ENCODE measurements at regions not wholly inside any gene's neighbourhood (a gene's known extent, or its start where the extent isn't known, plus 50 kb on each side); places are given as distances from the start of the nearest gene placed in this dataset.
"Not testable (repeated sequence)": the region's sequence is repeated elsewhere in the genome, so short reads cannot be mapped to it uniquely, and the experiment has no call there.

DNA sequence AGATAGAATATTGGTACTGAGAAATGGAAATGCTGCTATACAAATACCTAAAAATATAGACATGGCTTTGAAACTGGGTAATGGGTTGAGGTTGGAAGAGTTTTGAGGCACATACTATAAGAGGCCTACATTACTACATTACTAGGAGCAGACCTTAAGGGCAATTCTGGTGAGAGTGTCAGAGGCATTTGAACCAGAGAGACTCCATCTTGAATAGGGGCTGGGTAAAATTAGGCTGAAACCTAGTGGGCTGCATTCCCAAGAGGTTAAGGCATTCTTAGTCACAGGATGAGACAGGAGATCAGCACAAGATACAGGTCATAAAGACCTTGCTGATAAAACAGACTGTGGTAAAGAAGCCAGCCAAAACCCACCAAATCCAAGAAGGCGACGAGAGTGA is 104.6 kb upstream of the ADRA1B start:
- TF ChIP-seq GATA1 (IDR thresholded peaks at IDR 0.05; ENCODE audit: low read depth, low read length) = no peak
- TF ChIP-seq POLR2A (IDR thresholded peaks at IDR 0.05; ENCODE audit: low read length) = no peak
- no peak for DNase-seq

DNA sequence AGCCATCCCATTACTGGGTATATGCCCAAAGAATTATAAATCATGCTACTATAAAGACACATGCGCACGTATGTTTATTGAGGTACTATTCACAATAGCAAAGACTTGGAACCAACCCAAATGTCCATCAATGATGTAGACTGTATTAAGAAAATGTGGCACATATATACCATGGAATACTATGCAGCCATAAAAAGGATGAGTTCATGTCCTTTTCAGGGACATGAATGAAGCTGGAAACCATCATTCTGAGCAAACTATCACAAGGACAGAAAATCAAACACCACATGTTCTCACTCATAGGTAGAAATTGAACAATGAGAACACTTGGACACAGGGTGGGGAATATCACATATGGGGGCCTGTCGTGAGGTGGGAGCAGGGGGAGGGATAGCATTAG is 103.5 kb upstream of the ADRA1B start:
- not testable (repeated sequence) for DNase-seq

DNA sequence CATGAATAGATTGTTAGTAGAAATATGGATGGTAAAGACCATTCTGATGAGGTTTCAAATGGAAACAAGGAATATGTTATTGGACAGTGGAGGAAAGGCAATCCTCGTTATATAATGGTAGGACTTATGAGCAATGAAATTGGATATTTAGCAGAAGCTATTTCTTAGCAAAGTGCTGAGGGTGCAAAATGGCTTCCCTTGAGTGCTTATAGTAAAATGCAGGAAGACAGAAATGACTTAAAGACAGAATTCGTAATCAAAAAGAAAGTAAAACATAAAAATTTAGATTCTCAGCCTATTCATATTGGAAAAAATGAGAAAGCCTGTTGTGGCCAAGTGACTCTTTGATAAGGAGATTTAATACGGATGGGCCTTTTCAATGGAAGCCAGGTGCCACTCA is 102.1 kb upstream of the ADRA1B start:
- TF ChIP-seq GATA1 (IDR thresholded peaks at IDR 0.05; ENCODE audit: low read depth, low read length) = no peak
- no peak for DNase-seq

DNA sequence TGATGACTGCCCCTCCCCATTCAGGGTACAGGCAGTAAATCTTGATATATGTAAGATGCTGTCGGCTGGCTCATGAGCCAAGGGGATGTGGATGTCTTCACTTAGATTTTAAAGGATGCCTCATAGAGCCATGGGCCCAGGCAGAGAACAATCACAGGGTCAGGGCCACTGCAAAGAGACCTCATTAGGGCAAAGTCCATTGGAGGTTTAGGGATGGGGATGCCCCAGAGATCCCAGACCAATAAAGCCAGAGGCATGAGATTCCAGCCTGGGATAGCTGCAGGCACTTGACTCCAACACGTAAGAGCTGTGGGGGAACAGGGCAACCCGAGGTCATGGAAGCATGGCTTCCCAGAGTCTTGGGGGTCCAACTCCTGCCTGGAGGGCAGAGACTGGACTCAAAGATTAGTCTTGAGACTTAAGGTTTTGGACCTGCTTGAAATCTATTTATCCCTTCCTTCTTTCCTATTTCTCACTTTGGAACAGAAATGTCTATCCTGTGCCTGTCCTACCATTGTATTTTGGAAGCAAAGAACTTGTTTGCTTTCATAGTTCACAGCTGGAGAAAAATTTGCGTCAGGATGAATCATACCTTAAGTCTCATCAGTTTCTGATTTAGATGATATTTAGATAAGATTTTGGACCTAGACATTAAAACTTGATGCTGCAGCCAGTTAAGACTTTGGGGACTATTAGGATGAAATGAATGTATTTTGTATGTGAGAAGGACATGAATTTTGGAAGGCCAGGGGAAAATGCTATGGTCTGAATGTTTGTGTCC is 101.3 kb upstream of the ADRA1B start:
- DNase-seq = no peak
- no peak for TF ChIP-seq GATA1 (IDR thresholded peaks at IDR 0.05; ENCODE audit: low read depth, low read length)
- TF ChIP-seq POLR2A (IDR thresholded peaks at IDR 0.05; ENCODE audit: low read length) = no peak

DNA sequence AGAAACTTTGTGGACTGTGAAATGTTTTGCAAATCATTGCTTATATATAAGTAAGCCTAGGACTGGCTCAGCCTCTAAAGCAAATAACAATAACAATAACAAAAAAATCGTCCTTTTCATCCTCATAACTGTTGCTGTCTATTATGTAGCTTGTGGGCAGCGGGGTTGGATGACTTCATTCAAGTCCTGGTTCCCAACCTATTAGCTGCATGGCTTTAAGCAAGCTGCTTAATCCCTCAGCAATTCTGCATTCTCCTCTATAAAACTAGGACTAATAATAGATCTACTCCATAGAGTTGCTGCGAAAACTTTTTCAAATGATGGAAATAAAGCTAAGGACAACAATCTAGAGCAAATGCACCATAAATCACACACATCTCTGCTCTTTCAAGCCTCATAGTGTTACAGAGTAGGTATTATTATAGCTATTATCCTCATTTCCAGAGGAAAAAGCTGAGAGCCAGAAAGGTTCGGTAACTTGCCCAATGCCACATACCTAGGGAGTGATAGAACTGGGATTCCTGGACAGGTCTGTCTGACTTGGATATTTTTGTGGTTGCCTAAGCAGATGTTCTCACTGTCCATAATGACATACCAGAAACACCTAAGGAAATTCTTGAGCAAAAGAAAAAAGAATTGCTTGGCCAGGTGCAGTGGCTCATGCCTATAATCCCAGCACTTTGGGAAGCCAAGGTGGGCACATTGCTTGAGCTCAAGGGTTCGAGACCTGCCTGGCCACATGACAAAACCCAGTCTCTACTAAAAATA is 98.8 kb upstream of the ADRA1B start:
- TF ChIP-seq POLR2A (IDR thresholded peaks at IDR 0.05; ENCODE audit: low read length) = no peak
- TF ChIP-seq GATA1 (IDR thresholded peaks at IDR 0.05; ENCODE audit: low read depth, low read length) = no peak

DNA sequence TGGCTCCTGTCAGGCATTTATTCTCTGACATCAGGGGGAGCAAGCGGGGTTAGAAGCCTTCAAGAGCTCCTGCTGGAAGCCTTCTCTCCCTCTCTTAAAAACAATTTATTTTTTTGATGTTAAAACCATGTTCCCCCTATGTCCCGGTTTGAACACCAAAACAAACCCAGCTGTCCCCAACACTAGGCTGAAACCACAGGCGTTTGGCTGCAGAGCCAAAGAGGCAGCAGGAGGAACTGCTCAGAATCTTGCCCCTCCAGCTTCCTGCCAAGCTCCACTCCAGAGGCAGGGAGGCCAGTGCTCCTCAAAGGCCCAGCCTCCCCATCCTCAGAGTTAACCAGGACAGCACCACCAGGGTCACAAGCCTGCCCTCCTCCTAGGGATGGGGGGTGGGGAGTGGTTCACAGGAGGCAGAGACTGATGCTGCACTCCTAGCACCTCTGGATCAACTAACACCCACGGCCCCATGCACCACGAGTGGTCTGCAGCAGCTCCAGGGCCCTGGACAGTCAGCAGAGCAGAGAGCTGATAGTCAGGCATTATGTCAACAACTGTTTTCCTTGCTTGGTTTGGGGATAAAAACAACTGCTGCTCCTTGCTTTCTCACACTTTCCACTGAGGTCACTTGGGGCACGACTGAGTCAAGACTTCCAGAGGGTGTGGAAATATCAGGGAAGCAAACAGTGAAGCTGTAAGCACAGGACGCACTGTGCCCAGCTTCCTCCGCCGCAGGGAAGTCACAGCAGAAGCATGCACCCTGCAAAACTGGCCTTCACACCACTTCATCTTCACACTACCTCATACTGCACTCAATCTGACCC is 96.5 kb upstream of the ADRA1B start:
- TF ChIP-seq GATA1 (IDR thresholded peaks at IDR 0.05; ENCODE audit: low read depth, low read length) (no peak), POLR2A (IDR thresholded peaks at IDR 0.05; ENCODE audit: low read length) (no peak)
- no peak for DNase-seq

More for the DNA sequence above, 98.8 kb upstream of the ADRA1B start:
- DNase-seq = no peak

DNA sequence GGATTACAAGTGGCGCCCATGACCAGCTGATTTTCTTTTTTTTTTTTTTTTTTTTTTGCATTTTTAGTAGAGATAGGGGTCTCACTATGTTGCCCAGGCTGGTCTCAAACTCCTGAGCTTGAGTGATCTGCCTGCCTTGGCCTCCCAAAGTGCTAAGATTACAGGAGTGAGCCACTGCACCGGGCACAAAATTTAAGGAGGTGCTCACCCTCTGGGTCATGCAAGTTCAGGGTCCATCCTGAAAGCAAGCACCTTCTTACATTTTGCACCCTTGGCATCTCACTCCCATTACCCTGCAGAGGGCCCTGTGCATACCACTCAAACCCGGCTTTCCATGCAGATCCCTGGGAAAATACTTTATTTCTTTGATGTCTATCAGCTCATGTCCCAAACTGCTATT is 95.6 kb upstream of the ADRA1B start:
- DNase-seq = no peak
- no peak for TF ChIP-seq POLR2A (IDR thresholded peaks at IDR 0.05; ENCODE audit: low read length)
- no peak for TF ChIP-seq GATA1 (IDR thresholded peaks at IDR 0.05; ENCODE audit: low read depth, low read length)

DNA sequence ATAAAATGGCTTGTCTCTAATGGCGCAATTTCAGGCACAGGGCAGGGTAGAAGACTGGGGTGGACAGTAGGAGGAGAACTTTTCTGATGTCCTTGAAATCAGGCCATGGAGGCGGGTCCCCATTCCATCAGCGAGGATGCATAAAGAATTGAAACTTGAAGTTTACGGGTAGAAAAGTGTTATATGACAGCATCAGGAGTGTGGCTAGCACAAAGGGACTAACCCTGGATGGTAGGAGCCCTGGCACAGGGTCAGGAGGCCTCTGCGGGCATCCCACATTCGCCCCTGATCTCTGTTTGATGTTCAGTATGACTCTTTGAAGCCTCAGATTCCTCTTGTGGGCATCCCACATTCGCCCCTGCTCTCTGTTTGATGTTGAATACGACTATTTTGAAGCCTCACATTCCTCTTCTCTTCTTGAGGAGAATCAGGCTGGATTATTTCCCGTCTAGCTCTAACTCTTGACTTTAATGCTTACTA is 94.8 kb upstream of the ADRA1B start:
- no peak for DNase-seq
- TF ChIP-seq GATA1 (IDR thresholded peaks at IDR 0.05; ENCODE audit: low read depth, low read length) (no peak), POLR2A (IDR thresholded peaks at IDR 0.05; ENCODE audit: low read length) (no peak)

DNA sequence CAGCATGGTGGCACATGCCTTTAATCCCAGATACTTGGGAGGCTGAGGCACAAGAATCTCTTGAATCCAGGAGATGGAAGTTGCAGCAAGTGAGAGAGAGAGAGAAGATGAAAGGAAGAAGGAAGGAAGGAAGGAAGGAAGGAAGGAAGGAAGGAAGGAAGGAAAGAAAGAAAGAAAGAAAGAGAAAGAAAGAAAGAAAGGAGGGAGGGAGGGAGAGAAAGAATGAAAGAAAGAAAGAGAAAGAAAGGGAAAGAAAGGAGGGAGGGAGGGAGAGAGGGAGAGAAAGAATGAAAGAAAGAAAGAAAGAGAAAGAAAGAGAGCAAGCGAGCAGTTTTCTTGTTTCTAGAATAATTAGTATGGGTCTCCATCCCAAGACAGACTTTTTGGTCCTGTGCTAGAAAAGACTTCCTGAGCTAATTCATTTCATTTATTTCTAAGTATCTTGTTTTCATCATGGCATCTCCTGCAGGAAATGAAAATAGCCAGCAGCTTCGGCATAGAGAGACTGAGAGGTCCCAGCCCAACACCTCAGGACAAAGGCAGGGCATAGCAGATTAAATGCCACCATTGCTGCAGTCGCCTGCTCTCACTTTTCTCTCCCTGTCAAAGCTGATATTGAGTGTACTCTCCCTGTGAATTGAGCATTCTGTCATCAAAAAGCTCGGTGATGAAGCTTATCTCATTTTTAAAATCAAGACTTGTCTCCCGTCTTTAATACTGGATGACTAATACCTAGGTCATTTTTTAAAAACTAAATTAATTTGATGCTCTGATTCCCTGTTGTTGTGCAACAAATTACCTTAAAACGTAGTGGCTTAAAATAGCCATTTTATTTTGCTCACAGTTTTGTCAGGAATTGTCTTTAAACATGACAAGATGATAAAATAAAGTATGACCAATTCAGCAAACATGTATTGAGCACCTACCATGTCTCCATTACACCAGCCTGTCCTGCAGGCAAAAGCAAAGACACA is 91.8 kb upstream of the ADRA1B start:
- no peak for TF ChIP-seq GATA1 (IDR thresholded peaks at IDR 0.05; ENCODE audit: low read depth, low read length)
- no peak for DNase-seq

DNA sequence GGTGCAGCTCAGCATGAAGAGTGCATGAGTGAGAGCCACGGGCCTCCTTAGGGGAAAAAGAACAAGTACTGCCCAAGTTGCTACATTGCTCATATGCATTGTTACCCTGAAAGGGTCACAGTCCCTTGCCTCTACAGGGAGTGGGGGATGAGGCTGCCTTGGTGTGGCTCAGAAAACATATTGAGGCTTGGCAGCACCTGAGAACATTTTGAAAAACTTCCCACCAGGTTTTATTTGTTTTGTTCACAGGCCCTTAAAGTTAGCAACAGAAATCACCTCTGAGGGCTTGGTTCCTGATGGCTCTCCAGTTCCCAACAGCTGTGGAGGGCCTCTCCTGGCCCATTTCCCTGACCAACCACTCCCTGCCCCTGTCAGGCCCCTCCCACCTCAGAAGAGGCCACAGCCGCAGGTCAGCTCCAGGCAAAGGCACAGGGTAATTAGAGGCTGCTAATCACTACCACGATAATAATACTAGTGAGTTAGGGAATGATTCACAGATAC is 90.7 kb upstream of the ADRA1B start:
- TF ChIP-seq GATA1 (IDR thresholded peaks at IDR 0.05; ENCODE audit: low read depth, low read length) (no peak), POLR2A (IDR thresholded peaks at IDR 0.05; ENCODE audit: low read length) (no peak)
- DNase-seq = no peak

DNA sequence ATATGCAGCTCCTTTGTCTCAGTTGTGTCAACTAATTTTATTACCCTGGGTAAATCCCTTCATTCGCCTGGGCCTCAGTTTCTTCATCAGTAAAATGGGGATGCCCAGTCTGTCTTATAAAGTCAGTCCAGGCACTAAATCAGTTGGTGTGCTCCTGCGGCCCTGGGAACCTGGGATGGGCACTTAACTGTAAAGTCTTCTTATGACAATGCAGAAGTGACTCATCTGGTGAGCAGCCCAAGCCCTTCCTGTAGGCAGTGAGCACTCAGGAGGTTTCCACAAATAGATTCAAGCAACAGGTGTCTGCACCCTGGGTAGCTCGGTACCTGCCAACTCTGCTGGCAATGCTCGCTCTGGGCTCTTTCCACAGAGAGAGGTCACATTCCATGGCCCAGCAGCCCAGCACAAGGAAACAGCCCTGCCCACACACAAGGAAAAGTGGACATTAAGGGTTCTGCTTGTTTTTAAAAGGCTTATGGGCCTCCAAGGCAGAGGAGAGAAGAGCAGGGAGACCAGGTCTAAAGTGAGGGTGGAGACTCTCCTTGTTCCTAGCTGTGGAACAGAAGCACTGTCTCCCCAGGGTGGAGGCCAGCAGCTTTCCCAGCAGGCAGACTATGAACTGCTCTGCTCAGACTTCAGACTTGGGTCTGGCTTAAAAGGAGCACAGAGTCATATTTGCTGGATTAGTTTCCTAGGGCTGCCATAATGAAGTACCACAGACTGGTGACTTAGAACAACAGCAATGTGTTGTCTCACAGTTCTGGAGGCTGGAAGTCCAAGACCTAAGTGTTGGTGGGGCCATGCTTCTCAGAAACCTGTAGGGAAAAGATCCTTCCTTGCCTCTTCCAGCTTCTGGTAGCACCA is 89.7 kb upstream of the ADRA1B start:
- TF ChIP-seq GATA1 (IDR thresholded peaks at IDR 0.05; ENCODE audit: low read depth, low read length) (no peak), POLR2A (IDR thresholded peaks at IDR 0.05; ENCODE audit: low read length) (no peak)
- DNase-seq = no peak

DNA sequence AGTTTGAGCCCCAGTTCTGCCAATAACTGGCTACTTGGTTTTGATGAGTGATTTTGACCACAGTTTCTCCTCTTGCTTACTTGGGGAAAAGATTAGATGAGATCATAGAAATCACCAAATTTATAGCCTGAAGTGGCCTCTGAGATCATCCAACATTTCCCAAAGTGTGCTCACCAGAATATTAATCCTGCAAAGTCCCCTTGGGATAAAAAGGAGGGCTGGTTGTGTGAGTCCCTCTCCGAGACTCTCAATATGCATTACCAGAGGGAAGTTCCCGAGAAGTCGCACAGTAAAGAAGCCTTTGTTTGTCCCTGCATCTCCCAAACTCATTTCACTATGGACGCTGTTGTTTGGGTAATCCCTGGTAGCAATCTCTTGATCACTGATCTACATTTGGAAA is 88.4 kb upstream of the ADRA1B start:
- TF ChIP-seq GATA1 (IDR thresholded peaks at IDR 0.05; ENCODE audit: low read depth, low read length) (no peak), POLR2A (IDR thresholded peaks at IDR 0.05; ENCODE audit: low read length) (no peak)
- DNase-seq = no peak
